Upper lobe of right lung (tissue), 1 donor: ENCODE measurements at regions not wholly inside any gene's neighbourhood (a gene's known extent, or its start where the extent isn't known, plus 50 kb on each side); places are given as distances from the start of the nearest gene placed in this dataset.
"Not testable (repeated sequence)": the region's sequence is repeated elsewhere in the genome, so short reads cannot be mapped to it uniquely, and the experiment has no call there.

Experiments used
- ATAC-seq: fragments of 200-7000 bp; cut with Tn5 transposase; one replicate; pipeline ENCODE4 v1.9.1; 2020; ENCODE audit warnings: mild to moderate bottlenecking, moderate library complexity
- DNase-seq: peaks from one replicate; pipeline ENCODE4 v3.0.0-alpha.2; 2020
- H3K27ac ChIP-seq: fragments of 200-600 bp; one replicate; pipeline ENCODE4 v1.8.0; 2022
- H3K27me3 ChIP-seq: fragments of 200-600 bp; one replicate; pipeline ENCODE4 v1.8.0; 2022; ENCODE audit warnings: mild to moderate bottlenecking
- H3K36me3 ChIP-seq: fragments of 200-600 bp; one replicate; pipeline ENCODE4 v1.8.0; 2022
- H3K4me1 ChIP-seq: fragments of 200-600 bp; one replicate; pipeline ENCODE4 v1.8.0; 2022
- H3K4me3 ChIP-seq: fragments of 200-600 bp; one replicate; pipeline ENCODE4 v1.8.0; 2022; ENCODE audit warnings: mild to moderate bottlenecking
- H3K9me3 ChIP-seq: fragments of 200-600 bp; one replicate; pipeline ENCODE4 v1.8.0; 2022
- intact Hi-C: fragments of 100-400 bp; cut with DNase I; formaldehyde crosslinking; loops from one replicate; pipeline ENCODE4 v1.11.0; 2022
- TF ChIP-seq, protein P1 (sequence below): fragments of 200-600 bp; IDR thresholded peaks from one replicate; pipeline ENCODE4 v1.8.0; 2022; ENCODE audit warnings: antibody characterized with exemption
- donor health status: DM: no; HTN: yes; CAD: no; lungs with severe emphysema.

DNA sequence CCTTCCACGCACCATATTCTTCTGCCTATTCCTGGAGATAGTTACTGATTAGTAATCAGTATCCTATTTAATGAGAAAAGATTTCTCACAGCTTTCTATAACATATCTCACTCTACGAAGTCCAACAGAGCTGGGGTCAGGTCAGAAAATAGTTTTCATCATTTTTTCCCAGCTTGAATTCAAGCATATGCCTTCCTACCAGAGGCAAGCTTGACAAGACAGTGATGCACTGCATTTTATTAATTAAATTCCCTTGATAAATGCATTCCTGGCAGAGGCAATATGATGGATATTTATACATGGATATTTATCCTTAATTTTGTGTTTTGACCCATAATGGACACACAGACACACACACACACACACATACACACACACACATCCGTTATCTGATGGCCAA is 961.4 kb downstream of the EPHA3 start:
- TF ChIP-seq, protein P1, sequence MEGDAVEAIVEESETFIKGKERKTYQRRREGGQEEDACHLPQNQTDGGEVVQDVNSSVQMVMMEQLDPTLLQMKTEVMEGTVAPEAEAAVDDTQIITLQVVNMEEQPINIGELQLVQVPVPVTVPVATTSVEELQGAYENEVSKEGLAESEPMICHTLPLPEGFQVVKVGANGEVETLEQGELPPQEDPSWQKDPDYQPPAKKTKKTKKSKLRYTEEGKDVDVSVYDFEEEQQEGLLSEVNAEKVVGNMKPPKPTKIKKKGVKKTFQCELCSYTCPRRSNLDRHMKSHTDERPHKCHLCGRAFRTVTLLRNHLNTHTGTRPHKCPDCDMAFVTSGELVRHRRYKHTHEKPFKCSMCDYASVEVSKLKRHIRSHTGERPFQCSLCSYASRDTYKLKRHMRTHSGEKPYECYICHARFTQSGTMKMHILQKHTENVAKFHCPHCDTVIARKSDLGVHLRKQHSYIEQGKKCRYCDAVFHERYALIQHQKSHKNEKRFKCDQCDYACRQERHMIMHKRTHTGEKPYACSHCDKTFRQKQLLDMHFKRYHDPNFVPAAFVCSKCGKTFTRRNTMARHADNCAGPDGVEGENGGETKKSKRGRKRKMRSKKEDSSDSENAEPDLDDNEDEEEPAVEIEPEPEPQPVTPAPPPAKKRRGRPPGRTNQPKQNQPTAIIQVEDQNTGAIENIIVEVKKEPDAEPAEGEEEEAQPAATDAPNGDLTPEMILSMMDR: no peak

DNA sequence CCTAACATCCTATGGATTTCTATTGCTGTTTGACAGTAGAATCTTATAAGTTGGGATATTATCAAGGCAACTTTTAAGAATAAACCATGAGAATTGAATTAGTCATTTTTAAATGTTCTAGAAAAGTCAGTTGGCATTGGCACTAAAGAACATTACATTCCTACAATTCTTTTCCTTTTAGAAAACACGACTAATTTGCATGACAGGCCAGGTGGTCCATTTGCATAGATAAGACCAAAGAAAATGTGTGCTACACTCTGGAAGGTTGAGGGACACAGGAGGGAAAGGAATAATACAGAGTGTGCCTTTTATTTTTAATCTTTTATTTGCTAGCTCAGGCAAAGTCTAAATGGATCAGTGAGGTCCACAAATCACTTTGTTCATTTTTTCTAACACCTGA is 962.3 kb downstream of the EPHA3 start:
- Histone ChIP-seq H3K36me3 (no peaks in the 10 kb centered on the region), H3K4me1 (no peaks in the 10 kb centered on the region), H3K27me3 (no peaks in the 10 kb centered on the region), H3K9me3 (no peaks in the 10 kb centered on the region), H3K4me3 (no peak overlapping the region), H3K27ac (no peak overlapping the region)
- intact Hi-C loops: no loop called here
- no peak for ATAC-seq
- no peak for DNase-seq
- TF ChIP-seq, protein P1: no peak

More for the DNA sequence above, 961.4 kb downstream of the EPHA3 start:
- ATAC-seq: no peak
- Histone ChIP-seq H3K4me1 (no peaks in the 10 kb centered on the region), H3K9me3 (no peaks in the 10 kb centered on the region), H3K27ac (no peak overlapping the region), H3K36me3 (no peaks in the 10 kb centered on the region), H3K4me3 (no peak overlapping the region), H3K27me3 (no peaks in the 10 kb centered on the region)
- intact Hi-C loops: no loop called here
- DNase-seq: no peak

DNA sequence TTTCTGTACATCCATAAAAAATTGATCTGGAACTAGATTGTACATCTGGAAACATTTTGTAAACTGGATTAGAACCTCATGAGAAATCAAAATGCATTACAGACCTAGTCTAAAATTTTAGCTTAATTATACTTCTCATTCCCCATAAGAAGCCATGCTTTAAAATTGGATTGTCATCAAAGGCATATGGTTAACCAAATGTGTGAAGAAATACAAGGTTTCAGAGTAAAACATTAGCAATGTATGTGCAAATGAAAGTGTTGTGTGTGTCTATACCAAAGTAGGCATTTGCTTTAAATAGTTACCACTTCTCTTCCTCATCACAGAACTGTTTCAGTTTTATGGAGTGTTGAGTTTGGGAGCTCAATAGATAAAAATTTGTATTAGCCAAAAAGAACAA is 968.7 kb downstream of the EPHA3 start:
- Histone ChIP-seq H3K4me1 (no peaks in the 10 kb centered on the region), H3K36me3 (no peaks in the 10 kb centered on the region), H3K4me3 (no peak overlapping the region), H3K27me3 (no peaks in the 10 kb centered on the region), H3K9me3 (no peaks in the 10 kb centered on the region), H3K27ac (no peak overlapping the region)
- no peak for DNase-seq
- ATAC-seq: no peak
- TF ChIP-seq, protein P1: no peak
- intact Hi-C loops: no loop called here

DNA sequence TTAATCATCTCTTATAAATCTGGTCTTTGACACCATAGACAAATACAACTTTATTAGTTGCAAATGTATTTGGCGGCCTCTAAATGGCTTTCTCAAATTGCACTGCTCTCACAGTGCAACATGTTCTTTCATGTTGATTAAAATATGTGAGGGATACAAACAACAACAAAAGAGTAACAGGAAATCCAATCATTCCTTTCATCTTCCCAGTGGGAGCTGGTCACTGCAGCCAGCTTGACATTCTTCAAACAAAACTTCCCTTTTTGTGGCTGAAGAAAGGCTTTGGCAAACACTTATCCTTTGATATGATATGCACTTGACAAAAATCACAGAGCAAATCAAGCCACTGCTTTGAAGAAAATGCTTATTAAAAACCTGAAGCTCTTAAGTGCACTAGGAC is 973.6 kb downstream of the EPHA3 start:
- Histone ChIP-seq H3K27me3 (no peaks in the 10 kb centered on the region), H3K4me1 (no peaks in the 10 kb centered on the region), H3K4me3 (no peak overlapping the region), H3K9me3 (no peaks in the 10 kb centered on the region), H3K36me3 (no peaks in the 10 kb centered on the region), H3K27ac (no peak overlapping the region)
- no peak for ATAC-seq
- no peak for DNase-seq
- intact Hi-C loops: no loop called here
- TF ChIP-seq, protein P1: no peak

DNA sequence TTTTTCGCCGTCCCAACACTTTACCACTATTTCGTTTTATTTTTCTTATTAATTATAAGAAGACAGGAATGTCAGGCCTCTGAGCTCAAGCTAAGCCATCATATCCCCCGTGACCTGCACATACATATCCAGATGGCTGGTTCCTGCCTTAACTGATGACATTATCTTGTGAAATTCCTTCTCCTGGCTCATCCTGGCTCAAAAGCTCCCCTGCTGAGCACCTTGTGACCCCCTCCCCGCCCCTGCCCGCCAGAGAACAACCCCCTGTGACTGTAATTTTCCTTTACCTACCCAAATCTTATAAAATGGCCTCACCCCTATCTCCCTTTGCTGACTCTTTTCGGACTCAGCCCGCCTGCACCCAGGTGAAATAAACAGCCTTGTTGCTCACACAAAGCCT is 978.9 kb downstream of the EPHA3 start:
- ATAC-seq, DNase-seq, H3K36me3 ChIP-seq, intact Hi-C loops, H3K9me3 ChIP-seq, H3K27me3 ChIP-seq, H3K27ac ChIP-seq, H3K4me1 ChIP-seq, H3K4me3 ChIP-seq: not testable (repeated sequence)

DNA sequence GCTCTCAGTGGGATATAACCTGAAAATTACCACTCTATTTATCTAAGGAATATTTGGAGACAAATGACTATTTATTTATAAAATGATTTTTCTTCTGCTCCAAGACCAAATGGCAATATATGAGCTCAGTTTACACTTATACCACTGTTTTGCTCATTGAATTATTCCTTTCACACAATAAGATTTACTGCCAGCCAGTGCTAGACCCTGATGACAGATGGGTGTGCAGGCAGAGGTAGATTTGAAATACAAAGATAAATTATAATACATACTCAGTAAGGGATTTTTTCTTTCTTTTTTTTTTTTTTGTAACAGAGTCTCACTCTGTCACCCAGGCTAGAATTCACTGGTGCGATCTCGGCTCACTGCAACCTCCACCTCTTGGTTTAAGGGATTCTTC is 980.3 kb downstream of the EPHA3 start:
- H3K4me3 ChIP-seq: no peak overlapping the region
- no peaks in the 10 kb centered on the region for H3K4me1 ChIP-seq
- intact Hi-C loops: no loop called here
- H3K9me3 ChIP-seq: no peaks in the 10 kb centered on the region
- H3K36me3 ChIP-seq: no peaks in the 10 kb centered on the region
- H3K27ac ChIP-seq: no peak overlapping the region
- ATAC-seq (no peak), DNase-seq (no peak)
- no peaks in the 10 kb centered on the region for H3K27me3 ChIP-seq
- TF ChIP-seq, protein P1: no peak
